ENCODE measurements at regions not wholly inside any gene's neighbourhood (a gene's known extent, or its start where the extent isn't known, plus 50 kb on each side); places are given as distances from the start of the nearest gene placed in this dataset.
"Not testable (repeated sequence)": the region's sequence is repeated elsewhere in the genome, so short reads cannot be mapped to it uniquely, and the experiment has no call there.

- Mint-ChIP-seq H3K4me3 (no peak overlapping the region), H3K36me3 (no peaks in the 10 kb centered on the region), H3K27me3 (no peaks in the 10 kb centered on the region), H3K9me3 (ENCODE audit: low read depth) (no peaks in the 10 kb centered on the region), H3K4me1 (ENCODE audit: low read depth) (no peaks in the 10 kb centered on the region), H3K27ac (no peak overlapping the region)
These were observed 752.1 kb upstream of the PCDH20 start for GRCh38 chr13:62167650-62168172.

GRCh38 chr13:62162860-62163259, 747.2 kb upstream of the PCDH20 start:
- Mint-ChIP-seq H3K27ac (no peak overlapping the region), H3K9me3 (ENCODE audit: low read depth) (peaks cover 11% of the 10 kb centered on the region), H3K27me3 (no peaks in the 10 kb centered on the region), H3K4me3 (no peak overlapping the region), H3K4me1 (ENCODE audit: low read depth) (no peaks in the 10 kb centered on the region), H3K36me3 (no peaks in the 10 kb centered on the region)

- peaks cover 11% of the 10 kb centered on the region for H3K9me3 Mint-ChIP-seq (ENCODE audit: low read depth)
- H3K4me1 Mint-ChIP-seq (ENCODE audit: low read depth): no peaks in the 10 kb centered on the region
- no peaks in the 10 kb centered on the region for H3K36me3 Mint-ChIP-seq
- no peak overlapping the region for H3K27ac Mint-ChIP-seq
- H3K4me3 Mint-ChIP-seq: no peak overlapping the region
- no peaks in the 10 kb centered on the region for H3K27me3 Mint-ChIP-seq
These were observed 742.9 kb upstream of the PCDH20 start for GRCh38 chr13:62158520-62158919.

GRCh38 chr13:62151724-62152123, 736.1 kb upstream of the PCDH20 start:
- not testable (repeated sequence) for H3K4me1 Mint-ChIP-seq (ENCODE audit: low read depth); H3K36me3 Mint-ChIP-seq; H3K4me3 Mint-ChIP-seq; H3K27ac Mint-ChIP-seq; H3K27me3 Mint-ChIP-seq
- H3K9me3 Mint-ChIP-seq (ENCODE audit: low read depth): peaks cover 15% of the 10 kb centered on the region

GRCh38 chr13:62142048-62142447, 726.4 kb upstream of the PCDH20 start:
- H3K27ac Mint-ChIP-seq: no peak overlapping the region
- H3K36me3 Mint-ChIP-seq: no peaks in the 10 kb centered on the region
- H3K27me3 Mint-ChIP-seq: no peaks in the 10 kb centered on the region
- H3K9me3 Mint-ChIP-seq (ENCODE audit: low read depth): peaks cover 17% of the 10 kb centered on the region
- H3K4me3 Mint-ChIP-seq: no peak overlapping the region
- H3K4me1 Mint-ChIP-seq (ENCODE audit: low read depth): no peaks in the 10 kb centered on the region

- H3K27ac Mint-ChIP-seq: no peak overlapping the region
- no peak overlapping the region for H3K4me3 Mint-ChIP-seq
- no peaks in the 10 kb centered on the region for H3K4me1 Mint-ChIP-seq (ENCODE audit: low read depth)
- H3K27me3 Mint-ChIP-seq: no peaks in the 10 kb centered on the region
- H3K36me3 Mint-ChIP-seq: no peaks in the 10 kb centered on the region
- H3K9me3 Mint-ChIP-seq (ENCODE audit: low read depth): peaks cover 9% of the 10 kb centered on the region
These were observed 723.9 kb upstream of the PCDH20 start for GRCh38 chr13:62139597-62139996.

- H3K36me3 Mint-ChIP-seq: no peaks in the 10 kb centered on the region
- no peaks in the 10 kb centered on the region for H3K4me1 Mint-ChIP-seq (ENCODE audit: low read depth)
- peaks cover 6% of the 10 kb centered on the region for H3K9me3 Mint-ChIP-seq (ENCODE audit: low read depth)
- no peak overlapping the region for H3K27ac Mint-ChIP-seq
- no peak overlapping the region for H3K4me3 Mint-ChIP-seq
- no peaks in the 10 kb centered on the region for H3K27me3 Mint-ChIP-seq
These were observed 722.2 kb upstream of the PCDH20 start for GRCh38 chr13:62137629-62138405.

GRCh38 chr13:62131604-62132003, 716.0 kb upstream of the PCDH20 start:
- peaks cover 7% of the 10 kb centered on the region for H3K9me3 Mint-ChIP-seq (ENCODE audit: low read depth)
- H3K4me1 Mint-ChIP-seq (ENCODE audit: low read depth): no peaks in the 10 kb centered on the region
- no peak overlapping the region for H3K27ac Mint-ChIP-seq
- no peaks in the 10 kb centered on the region for H3K27me3 Mint-ChIP-seq
- H3K4me3 Mint-ChIP-seq: no peak overlapping the region
- H3K36me3 Mint-ChIP-seq: no peaks in the 10 kb centered on the region

GRCh38 chr13:62130062-62130970, 714.7 kb upstream of the PCDH20 start:
- Mint-ChIP-seq H3K36me3 (no peaks in the 10 kb centered on the region), H3K4me3 (no peak overlapping the region), H3K27me3 (no peaks in the 10 kb centered on the region), H3K9me3 (ENCODE audit: low read depth) (peaks cover 7% of the 10 kb centered on the region), H3K27ac (no peak overlapping the region), H3K4me1 (ENCODE audit: low read depth) (no peaks in the 10 kb centered on the region)

- peaks cover 7% of the 10 kb centered on the region for H3K9me3 Mint-ChIP-seq (ENCODE audit: low read depth)
- H3K4me3 Mint-ChIP-seq: no peak overlapping the region
- H3K4me1 Mint-ChIP-seq (ENCODE audit: low read depth): no peaks in the 10 kb centered on the region
- no peaks in the 10 kb centered on the region for H3K27me3 Mint-ChIP-seq
- no peaks in the 10 kb centered on the region for H3K36me3 Mint-ChIP-seq
- no peak overlapping the region for H3K27ac Mint-ChIP-seq
These were observed 713.4 kb upstream of the PCDH20 start for GRCh38 chr13:62129000-62129551.

- H3K4me3 Mint-ChIP-seq: no peak overlapping the region
- H3K27ac Mint-ChIP-seq: no peak overlapping the region
- no peaks in the 10 kb centered on the region for H3K36me3 Mint-ChIP-seq
- no peaks in the 10 kb centered on the region for H3K27me3 Mint-ChIP-seq
- H3K4me1 Mint-ChIP-seq (ENCODE audit: low read depth): no peaks in the 10 kb centered on the region
- peaks cover 4% of the 10 kb centered on the region for H3K9me3 Mint-ChIP-seq (ENCODE audit: low read depth)
These were observed 710.8 kb upstream of the PCDH20 start for GRCh38 chr13:62126400-62126799.

- Mint-ChIP-seq H3K4me3 (no peak overlapping the region), H3K27ac (no peak overlapping the region), H3K36me3 (no peaks in the 10 kb centered on the region), H3K9me3 (ENCODE audit: low read depth) (peaks cover 4% of the 10 kb centered on the region), H3K27me3 (no peaks in the 10 kb centered on the region), H3K4me1 (ENCODE audit: low read depth) (no peaks in the 10 kb centered on the region)
These were observed 709.8 kb upstream of the PCDH20 start for GRCh38 chr13:62125451-62125850.

- H3K27me3 Mint-ChIP-seq: no peaks in the 10 kb centered on the region
These were observed 707.8 kb upstream of the PCDH20 start for GRCh38 chr13:62123409-62123808.

GRCh38 chr13:62122434-62122833, 706.8 kb upstream of the PCDH20 start:
- Mint-ChIP-seq H3K4me3 (no peak overlapping the region), H3K36me3 (no peaks in the 10 kb centered on the region), H3K4me1 (ENCODE audit: low read depth) (no peaks in the 10 kb centered on the region), H3K9me3 (ENCODE audit: low read depth) (no peaks in the 10 kb centered on the region), H3K27ac (no peak overlapping the region), H3K27me3 (no peaks in the 10 kb centered on the region)

More at GRCh38 chr13:62123409-62123808, 707.8 kb upstream of the PCDH20 start:
- H3K4me3 Mint-ChIP-seq: no peak overlapping the region
- H3K36me3 Mint-ChIP-seq: no peaks in the 10 kb centered on the region
- no peaks in the 10 kb centered on the region for H3K9me3 Mint-ChIP-seq (ENCODE audit: low read depth)
- H3K4me1 Mint-ChIP-seq (ENCODE audit: low read depth): no peaks in the 10 kb centered on the region
- no peak overlapping the region for H3K27ac Mint-ChIP-seq
